HUES6 (cell line): ENCODE measurements at regions not wholly inside any gene's neighbourhood (a gene's known extent, or its start where the extent isn't known, plus 50 kb on each side); places are given as distances from the start of the nearest gene placed in this dataset.

Experiments used
- H3K27ac ChIP-seq: 2 replicates; pipeline ENCODE4 v1.7.0; 2013; ENCODE audit warnings: low read depth, mild to moderate bottlenecking, low read length, inconsistent platforms
- H3K27me3 ChIP-seq: 2 replicates; pipeline ENCODE4 v1.6.1; 2013; ENCODE audit warnings: low read length; ENCODE audit not compliant: control insufficient read depth, insufficient read depth
- H3K36me3 ChIP-seq: 2 replicates; pipeline ENCODE4 v1.6.1; 2013; ENCODE audit warnings: low read length; ENCODE audit not compliant: control insufficient read depth, insufficient read depth
- H3K4me1 ChIP-seq: 2 replicates; pipeline ENCODE4 v1.6.1; 2013; ENCODE audit warnings: low read length; ENCODE audit not compliant: control insufficient read depth, insufficient read depth
- H3K4me3 ChIP-seq: 2 replicates; pipeline ENCODE4 v1.5.1; 2013; ENCODE audit warnings: low read depth, low read length
- H3K9ac ChIP-seq: one replicate; pipeline ENCODE4 v1.6.1; 2013; ENCODE audit warnings: mild to moderate bottlenecking, low read length
- H3K9me3 ChIP-seq: 2 replicates; pipeline ENCODE4 v1.6.1; 2013; ENCODE audit warnings: low read depth, low read length; ENCODE audit not compliant: control insufficient read depth, insufficient read depth

DNA sequence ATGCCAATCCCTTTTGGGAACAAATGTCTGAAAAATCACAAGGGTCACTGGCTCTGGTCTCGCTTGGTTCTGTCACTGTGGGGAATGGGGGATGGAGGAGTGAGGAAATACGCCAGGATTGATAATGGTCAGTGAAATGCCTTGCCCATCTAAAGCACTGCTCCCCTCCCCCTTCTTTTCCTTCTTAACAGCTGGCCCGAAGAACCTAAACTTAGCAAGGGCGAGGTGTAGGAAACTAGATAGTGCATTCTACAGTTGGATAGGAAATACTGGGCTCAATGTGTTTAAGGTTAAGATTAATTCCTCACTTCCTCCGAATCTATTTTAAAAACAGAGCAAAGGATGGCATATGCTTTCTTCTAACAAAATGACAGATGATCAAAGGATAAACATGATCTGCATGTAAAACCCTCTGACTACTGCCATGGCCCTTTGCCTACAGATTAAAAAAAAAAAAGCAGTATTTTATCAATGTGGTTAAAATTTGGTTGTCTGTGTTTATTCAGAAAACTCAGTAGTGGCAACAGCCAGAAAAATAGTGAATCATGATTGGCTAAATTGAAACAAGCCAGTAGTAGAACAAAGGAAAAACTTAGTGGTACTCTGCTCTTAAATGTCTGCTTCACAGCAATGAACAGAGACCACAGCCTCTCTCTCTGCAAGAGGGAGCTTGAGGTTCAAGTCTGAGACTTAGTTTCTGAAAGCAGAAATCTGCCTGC, 86.1 kb upstream of the VAV3 start:
- Histone ChIP-seq H3K27me3 (no peaks in the 10 kb centered on the region), H3K4me3 (peak overlapping the region; percentile 1; the same call in 1 of the 2 replicates), H3K4me1 (peaks cover 41% of the 10 kb centered on the region), H3K9ac (no peak overlapping the region), H3K27ac (no peak overlapping the region), H3K36me3 (no peaks in the 10 kb centered on the region), H3K9me3 (no peaks in the 10 kb centered on the region)

DNA sequence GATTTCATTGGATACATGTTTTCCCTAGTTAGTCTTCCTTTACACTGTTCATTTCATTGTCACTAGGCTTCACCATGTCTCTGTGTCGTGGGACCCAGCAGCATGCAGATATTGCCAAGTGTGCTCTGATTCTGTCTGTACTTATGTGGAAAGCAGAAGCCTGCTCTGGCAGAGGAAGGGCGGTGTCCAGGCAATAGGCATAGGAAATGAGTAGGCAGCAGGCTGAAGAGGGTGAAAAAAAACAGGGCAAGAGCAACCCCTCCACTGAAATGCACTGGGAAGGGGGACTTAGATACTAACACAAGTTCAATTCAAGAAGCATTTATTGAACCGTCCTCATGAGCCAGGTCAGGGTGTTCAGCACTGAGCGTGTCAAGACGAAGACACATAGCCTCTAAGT, 85.2 kb upstream of the VAV3 start:
- Histone ChIP-seq H3K36me3 (no peaks in the 10 kb centered on the region), H3K27ac (no peak overlapping the region), H3K9me3 (no peaks in the 10 kb centered on the region), H3K9ac (no peak overlapping the region), H3K4me3 (no peak overlapping the region), H3K4me1 (peaks cover 47% of the 10 kb centered on the region), H3K27me3 (no peaks in the 10 kb centered on the region)

- Histone ChIP-seq H3K9ac (no peak overlapping the region), H3K27ac (no peak overlapping the region), H3K4me1 (peaks cover 47% of the 10 kb centered on the region), H3K4me3 (no peak overlapping the region), H3K36me3 (no peaks in the 10 kb centered on the region), H3K9me3 (no peaks in the 10 kb centered on the region), H3K27me3 (no peaks in the 10 kb centered on the region)
Observed at GRCh38 chr1:108049178-108049819, 84.3 kb upstream of the VAV3 start.

DNA sequence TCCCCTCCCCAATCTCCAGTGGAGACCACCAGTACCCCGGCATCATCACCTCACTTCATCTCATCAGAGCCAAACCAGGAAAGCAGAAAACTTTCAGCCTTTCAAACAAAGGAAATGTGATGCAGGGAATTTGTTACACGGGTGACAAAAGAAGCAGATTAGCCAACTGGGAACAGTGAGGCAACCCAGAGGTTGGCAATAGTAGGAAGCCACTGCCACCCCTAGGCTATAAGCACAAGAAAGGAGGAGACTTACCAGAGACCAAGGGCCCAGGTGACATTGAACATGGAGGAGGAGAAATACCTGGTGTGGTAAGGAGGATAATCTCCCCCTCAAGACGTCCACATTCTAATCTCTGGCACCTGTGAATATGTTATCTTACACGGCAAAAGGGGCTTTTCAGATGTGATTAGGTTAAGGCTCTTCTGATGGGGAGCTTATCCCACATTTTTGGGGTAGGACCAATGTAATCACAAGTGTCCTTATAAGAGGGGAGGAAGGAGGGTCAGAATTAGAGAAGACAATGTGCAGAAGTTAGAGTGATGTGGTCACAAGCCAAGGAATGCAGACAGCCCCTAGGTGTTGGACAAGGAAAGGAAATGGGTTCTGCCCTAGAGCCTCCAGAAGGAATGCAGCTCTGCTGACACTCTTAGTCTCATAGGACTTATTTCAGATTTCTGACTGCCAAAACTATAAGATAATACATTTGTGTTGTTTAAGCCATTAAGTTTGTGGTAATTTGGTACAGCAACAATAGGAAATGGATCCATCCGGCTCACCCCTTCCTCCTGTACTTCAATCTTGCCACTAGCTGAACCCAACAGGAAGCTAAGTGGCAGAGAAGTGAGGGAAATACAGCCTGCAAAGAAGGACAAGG, 83.6 kb upstream of the VAV3 start:
- no peaks in the 10 kb centered on the region for H3K36me3 ChIP-seq
- no peaks in the 10 kb centered on the region for H3K27me3 ChIP-seq
- peaks cover 44% of the 10 kb centered on the region for H3K4me1 ChIP-seq
- H3K27ac ChIP-seq = no peak overlapping the region
- H3K4me3 ChIP-seq = no peak overlapping the region
- no peaks in the 10 kb centered on the region for H3K9me3 ChIP-seq
- no peak overlapping the region for H3K9ac ChIP-seq

DNA sequence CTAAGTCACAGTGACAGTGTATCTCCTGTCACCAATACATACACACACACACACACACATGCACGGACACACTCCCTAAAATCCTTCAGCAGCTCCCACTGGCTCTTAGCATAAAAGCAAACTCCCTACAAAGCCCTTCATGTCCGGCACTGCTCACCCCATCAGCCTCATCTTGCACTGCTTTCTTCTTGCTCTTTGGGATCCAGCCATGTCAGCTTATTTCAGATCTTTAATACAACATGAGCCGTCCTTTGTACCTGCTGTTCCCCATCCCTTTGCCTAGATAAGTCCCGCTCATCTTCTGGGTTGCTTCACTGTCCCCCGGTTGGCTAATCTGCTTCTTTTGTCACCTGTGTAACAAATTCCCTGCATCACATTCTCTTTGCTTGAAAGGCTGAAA, 82.1 kb upstream of the VAV3 start:
- Histone ChIP-seq H3K9ac (no peak overlapping the region), H3K36me3 (no peaks in the 10 kb centered on the region), H3K4me3 (no peak overlapping the region), H3K9me3 (no peaks in the 10 kb centered on the region), H3K27ac (no peak overlapping the region), H3K4me1 (peaks cover 29% of the 10 kb centered on the region), H3K27me3 (no peaks in the 10 kb centered on the region)

GRCh38 chr1:108046026-108046425, 81.0 kb upstream of the VAV3 start:
- H3K4me3 ChIP-seq = no peak overlapping the region
- H3K27me3 ChIP-seq = no peaks in the 10 kb centered on the region
- H3K27ac ChIP-seq = no peak overlapping the region
- H3K4me1 ChIP-seq = peaks cover 28% of the 10 kb centered on the region
- H3K9me3 ChIP-seq = no peaks in the 10 kb centered on the region
- H3K9ac ChIP-seq = no peak overlapping the region
- no peaks in the 10 kb centered on the region for H3K36me3 ChIP-seq

DNA sequence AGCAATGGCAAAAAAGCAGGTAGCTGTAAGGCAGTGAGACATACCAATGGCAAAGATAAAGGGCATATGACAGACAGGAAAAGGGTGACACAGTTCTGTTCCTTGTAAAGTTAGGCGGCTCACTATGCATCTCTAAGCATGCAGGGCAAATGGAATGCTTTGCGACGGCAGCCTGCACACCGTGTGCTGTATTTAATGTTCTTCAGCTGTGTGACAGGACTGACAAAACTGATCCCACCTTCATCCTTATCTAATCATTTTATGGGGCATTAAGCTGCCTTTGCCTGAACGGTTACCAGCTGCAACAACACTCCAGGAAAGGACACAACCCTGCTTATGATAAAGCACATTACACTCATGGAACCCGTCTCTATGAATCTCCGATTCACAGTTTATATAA, 80.5 kb upstream of the VAV3 start:
- Histone ChIP-seq H3K4me1 (peaks cover 23% of the 10 kb centered on the region), H3K4me3 (no peak overlapping the region), H3K36me3 (no peaks in the 10 kb centered on the region), H3K9me3 (no peaks in the 10 kb centered on the region), H3K27me3 (no peaks in the 10 kb centered on the region), H3K9ac (no peak overlapping the region), H3K27ac (no peak overlapping the region)

DNA sequence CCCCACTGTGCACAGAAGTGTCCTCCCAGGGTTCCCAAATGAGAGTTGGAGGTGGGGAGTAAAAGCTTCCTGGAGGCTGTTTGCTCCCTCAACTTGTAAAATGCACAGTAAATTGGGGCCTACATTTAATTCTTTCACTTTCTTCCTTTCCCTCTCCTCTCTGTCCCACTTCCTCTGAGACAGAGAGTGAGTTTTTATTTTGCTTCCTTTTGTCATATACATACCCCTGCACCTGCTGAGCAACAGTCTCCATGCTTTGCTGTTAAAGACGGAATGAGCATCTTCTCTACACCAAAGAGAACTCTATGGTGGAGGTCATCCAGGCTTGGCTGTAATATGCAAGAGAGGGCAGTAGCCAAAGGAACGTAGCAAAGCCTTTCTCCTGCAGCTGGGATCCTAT, 79.3 kb upstream of the VAV3 start:
- Histone ChIP-seq H3K4me1 (peaks cover 17% of the 10 kb centered on the region), H3K27me3 (no peaks in the 10 kb centered on the region), H3K9me3 (no peaks in the 10 kb centered on the region), H3K4me3 (no peak overlapping the region), H3K9ac (no peak overlapping the region), H3K36me3 (no peaks in the 10 kb centered on the region), H3K27ac (no peak overlapping the region)

DNA sequence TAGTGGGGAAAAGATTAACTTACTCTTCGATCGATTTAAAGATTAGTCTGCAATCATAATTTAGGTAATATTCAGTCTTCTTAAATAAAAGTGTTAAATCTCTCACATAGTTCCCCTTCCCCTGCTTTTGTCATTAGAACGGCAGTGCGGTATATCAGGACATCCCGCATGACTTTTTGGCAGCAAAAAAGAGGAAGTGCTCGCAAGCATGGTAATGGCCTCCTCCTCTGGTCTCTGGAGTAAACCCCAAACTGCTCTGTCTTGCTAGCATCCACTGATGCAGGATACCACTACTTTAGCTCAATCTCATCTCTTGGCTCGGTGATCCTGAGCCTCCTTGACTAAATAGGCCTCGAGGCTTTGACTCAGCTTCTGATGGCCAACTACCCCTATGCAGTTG, 78.7 kb upstream of the VAV3 start:
- no peak overlapping the region for H3K9ac ChIP-seq
- H3K4me3 ChIP-seq = no peak overlapping the region
- no peak overlapping the region for H3K27ac ChIP-seq
- H3K36me3 ChIP-seq = no peaks in the 10 kb centered on the region
- H3K4me1 ChIP-seq = peaks cover 17% of the 10 kb centered on the region
- H3K27me3 ChIP-seq = no peaks in the 10 kb centered on the region
- no peaks in the 10 kb centered on the region for H3K9me3 ChIP-seq

DNA sequence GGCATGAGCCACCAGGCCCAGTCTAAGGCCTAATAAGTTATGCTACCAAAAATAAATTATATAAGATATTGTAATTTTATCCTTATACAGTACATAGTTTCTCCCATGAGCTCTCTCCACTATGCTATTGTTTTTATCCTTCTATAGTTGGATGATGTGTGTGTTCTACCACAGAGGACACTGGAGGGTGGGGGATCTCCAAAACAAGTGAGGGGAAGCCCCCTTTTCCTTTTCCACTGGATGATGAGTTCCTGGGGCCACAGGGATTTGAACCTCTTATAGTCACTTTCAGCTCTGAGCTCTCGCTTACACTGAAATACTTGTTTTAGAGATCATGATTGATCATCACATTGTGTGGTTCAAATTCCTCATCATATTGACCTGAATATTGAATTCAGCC, 77.6 kb upstream of the VAV3 start:
- peaks cover 17% of the 10 kb centered on the region for H3K4me1 ChIP-seq
- no peaks in the 10 kb centered on the region for H3K9me3 ChIP-seq
- H3K27ac ChIP-seq = no peak overlapping the region
- H3K4me3 ChIP-seq = no peak overlapping the region
- no peaks in the 10 kb centered on the region for H3K27me3 ChIP-seq
- no peaks in the 10 kb centered on the region for H3K36me3 ChIP-seq
- no peak overlapping the region for H3K9ac ChIP-seq
